IPS-15b (cell line): ENCODE measurements at regions not wholly inside any gene's neighbourhood (a gene's known extent, or its start where the extent isn't known, plus 50 kb on each side); places are given as distances from the start of the nearest gene placed in this dataset.
"Not testable (repeated sequence)": the region's sequence is repeated elsewhere in the genome, so short reads cannot be mapped to it uniquely, and the experiment has no call there.

Source experiments
- H3K27me3 ChIP-seq: one replicate; pipeline ENCODE4 v1.6.1; 2013; ENCODE audit warnings: low read length; ENCODE audit not compliant: control insufficient read depth, insufficient read depth
- H3K36me3 ChIP-seq: one replicate; pipeline ENCODE4 v1.6.1; 2013; ENCODE audit warnings: low read length; ENCODE audit not compliant: control insufficient read depth, insufficient read depth
- H3K4me1 ChIP-seq: one replicate; pipeline ENCODE4 v1.6.1; 2013; ENCODE audit warnings: mild to moderate bottlenecking, low read length; ENCODE audit not compliant: control insufficient read depth, insufficient read depth
- H3K4me3 ChIP-seq: one replicate; pipeline ENCODE4 v1.5.1; 2013; ENCODE audit warnings: low read depth, low read length
- H3K9ac ChIP-seq: one replicate; pipeline ENCODE4 v1.6.1; 2013; ENCODE audit warnings: low read depth, mild to moderate bottlenecking, low read length
- H3K9me3 ChIP-seq: one replicate; pipeline ENCODE4 v1.6.1; 2013; ENCODE audit warnings: mild to moderate bottlenecking, low read length; ENCODE audit not compliant: control insufficient read depth, insufficient read depth

- Histone ChIP-seq H3K36me3 (no peaks in the 10 kb centered on the region), H3K4me1 (no peaks in the 10 kb centered on the region), H3K4me3 (no peak overlapping the region)
Measured at GRCh38 chr7:52647046-52647445, 388.4 kb upstream of the POM121L12 start.

GRCh38 chr7:52639981-52640380, 395.5 kb upstream of the POM121L12 start:
- H3K9ac ChIP-seq, result no peak overlapping the region
- H3K9me3 ChIP-seq, result no peaks in the 10 kb centered on the region
- no peaks in the 10 kb centered on the region for H3K27me3 ChIP-seq
- peaks cover 3% of the 10 kb centered on the region for H3K4me1 ChIP-seq
- no peak overlapping the region for H3K4me3 ChIP-seq
- H3K36me3 ChIP-seq, result no peaks in the 10 kb centered on the region

More at GRCh38 chr7:52647046-52647445, 388.4 kb upstream of the POM121L12 start:
- no peaks in the 10 kb centered on the region for H3K27me3 ChIP-seq
- no peaks in the 10 kb centered on the region for H3K9me3 ChIP-seq
- no peak overlapping the region for H3K9ac ChIP-seq

GRCh38 chr7:52639126-52639525, 396.3 kb upstream of the POM121L12 start:
- Histone ChIP-seq H3K4me1 (peaks cover 3% of the 10 kb centered on the region), H3K9me3 (no peaks in the 10 kb centered on the region), H3K4me3 (no peak overlapping the region), H3K9ac (no peak overlapping the region), H3K36me3 (no peaks in the 10 kb centered on the region), H3K27me3 (no peaks in the 10 kb centered on the region)

GRCh38 chr7:52635021-52635420, 400.4 kb upstream of the POM121L12 start:
- H3K36me3 ChIP-seq, result no peaks in the 10 kb centered on the region
- no peaks in the 10 kb centered on the region for H3K9me3 ChIP-seq
- peaks cover under 1% of the 10 kb centered on the region for H3K4me1 ChIP-seq
- no peak overlapping the region for H3K9ac ChIP-seq
- H3K4me3 ChIP-seq, result no peak overlapping the region
- no peaks in the 10 kb centered on the region for H3K27me3 ChIP-seq

- no peaks in the 10 kb centered on the region for H3K9me3 ChIP-seq
- H3K4me1 ChIP-seq, result no peaks in the 10 kb centered on the region
- no peak overlapping the region for H3K9ac ChIP-seq
- H3K4me3 ChIP-seq, result no peak overlapping the region
- H3K27me3 ChIP-seq, result no peaks in the 10 kb centered on the region
- no peaks in the 10 kb centered on the region for H3K36me3 ChIP-seq
Measured at GRCh38 chr7:52620849-52621248, 414.6 kb upstream of the POM121L12 start.

GRCh38 chr7:52616552-52616951, 418.9 kb upstream of the POM121L12 start:
- Histone ChIP-seq H3K27me3 (no peaks in the 10 kb centered on the region), H3K4me1 (no peaks in the 10 kb centered on the region), H3K9ac (no peak overlapping the region), H3K4me3 (no peak overlapping the region), H3K36me3 (no peaks in the 10 kb centered on the region), H3K9me3 (no peaks in the 10 kb centered on the region)

GRCh38 chr7:52615021-52615695, 420.3 kb upstream of the POM121L12 start:
- H3K27me3 ChIP-seq, result no peaks in the 10 kb centered on the region
- no peak overlapping the region for H3K4me3 ChIP-seq
- no peaks in the 10 kb centered on the region for H3K36me3 ChIP-seq
- no peak overlapping the region for H3K9ac ChIP-seq
- no peaks in the 10 kb centered on the region for H3K4me1 ChIP-seq
- H3K9me3 ChIP-seq, result no peaks in the 10 kb centered on the region

- no peaks in the 10 kb centered on the region for H3K36me3 ChIP-seq
- H3K27me3 ChIP-seq, result no peaks in the 10 kb centered on the region
- H3K9me3 ChIP-seq, result no peaks in the 10 kb centered on the region
- no peak overlapping the region for H3K4me3 ChIP-seq
- no peaks in the 10 kb centered on the region for H3K4me1 ChIP-seq
- H3K9ac ChIP-seq, result no peak overlapping the region
Measured at GRCh38 chr7:52609511-52609910, 425.9 kb upstream of the POM121L12 start.

GRCh38 chr7:52592698-52593097, 442.7 kb upstream of the POM121L12 start:
- peaks cover 4% of the 10 kb centered on the region for H3K9me3 ChIP-seq
- H3K4me1 ChIP-seq, result peaks cover 6% of the 10 kb centered on the region
- no peak overlapping the region for H3K9ac ChIP-seq
- H3K27me3 ChIP-seq, result no peaks in the 10 kb centered on the region
- H3K36me3 ChIP-seq, result no peaks in the 10 kb centered on the region
- no peak overlapping the region for H3K4me3 ChIP-seq

GRCh38 chr7:52586704-52587103, 448.7 kb upstream of the POM121L12 start:
- peaks cover 9% of the 10 kb centered on the region for H3K4me1 ChIP-seq
- H3K27me3 ChIP-seq, result no peaks in the 10 kb centered on the region
- no peaks in the 10 kb centered on the region for H3K36me3 ChIP-seq
- no peak overlapping the region for H3K4me3 ChIP-seq
- no peak overlapping the region for H3K9ac ChIP-seq
- no peaks in the 10 kb centered on the region for H3K9me3 ChIP-seq

GRCh38 chr7:52584041-52584440, 451.4 kb upstream of the POM121L12 start:
- Histone ChIP-seq H3K4me1 (peaks cover 9% of the 10 kb centered on the region), H3K27me3 (no peaks in the 10 kb centered on the region), H3K4me3 (no peak overlapping the region), H3K36me3 (no peaks in the 10 kb centered on the region), H3K9ac (no peak overlapping the region), H3K9me3 (no peaks in the 10 kb centered on the region)

GRCh38 chr7:52573141-52573540, 462.3 kb upstream of the POM121L12 start:
- H3K36me3 ChIP-seq, H3K4me1 ChIP-seq, H3K9me3 ChIP-seq, H3K9ac ChIP-seq, H3K4me3 ChIP-seq, H3K27me3 ChIP-seq: not testable (repeated sequence)
